GM21390 (cell line): ENCODE measurements at regions not wholly inside any gene's neighbourhood (a gene's known extent, or its start where the extent isn't known, plus 50 kb on each side); places are given as distances from the start of the nearest gene placed in this dataset.

Experiments
- ATAC-seq: cut with Tn5 transposase; IDR thresholded peaks from one replicate; pipeline ENCODE4 v1.9.1; 2021; ENCODE audit not compliant: unreplicated experiment

- no peak for ATAC-seq
These were observed 349.1 kb downstream of the LIG4 start for GRCh38 chr13:107866032-107866940.

GRCh38 chr13:107865643-107866031 lies 349.7 kb downstream of the LIG4 start:
- ATAC-seq: no peak

GRCh38 chr13:107865318-107865575 lies 350.1 kb downstream of the LIG4 start:
- ATAC-seq: no peak

- ATAC-seq: no peak
These were observed 350.6 kb downstream of the LIG4 start for GRCh38 chr13:107864543-107865317.

- ATAC-seq: no peak
These were observed 355.1 kb downstream of the LIG4 start for GRCh38 chr13:107860284-107860683.

GRCh38 chr13:107854880-107855279 lies 360.5 kb downstream of the LIG4 start:
- ATAC-seq: no peak

GRCh38 chr13:107852072-107852471 lies 363.3 kb downstream of the LIG4 start:
- no peak for ATAC-seq

- ATAC-seq: no peak
These were observed 363.7 kb downstream of the LIG4 start for GRCh38 chr13:107851670-107852069.

- no peak for ATAC-seq
These were observed 367.9 kb downstream of the LIG4 start for GRCh38 chr13:107847406-107847805.

GRCh38 chr13:107846642-107847041 lies 368.7 kb downstream of the LIG4 start:
- no peak for ATAC-seq

GRCh38 chr13:107845911-107846310 lies 369.4 kb downstream of the LIG4 start:
- ATAC-seq: no peak

- ATAC-seq: no peak
These were observed 371.7 kb downstream of the LIG4 start for GRCh38 chr13:107843681-107844080.

- no peak for ATAC-seq
These were observed 372.1 kb downstream of the LIG4 start for GRCh38 chr13:107843281-107843680.

- no peak for ATAC-seq
These were observed 372.7 kb downstream of the LIG4 start for GRCh38 chr13:107842562-107843180.

- ATAC-seq: no peak
These were observed 376.7 kb downstream of the LIG4 start for GRCh38 chr13:107838588-107839161.

GRCh38 chr13:107836685-107837084 lies 378.7 kb downstream of the LIG4 start:
- no peak for ATAC-seq

GRCh38 chr13:107835339-107836018 lies 379.9 kb downstream of the LIG4 start:
- ATAC-seq: peak; percentile 69

GRCh38 chr13:107834717-107835116 lies 380.6 kb downstream of the LIG4 start:
- no peak for ATAC-seq

- ATAC-seq: no peak
These were observed 381.1 kb downstream of the LIG4 start for GRCh38 chr13:107834281-107834680.

GRCh38 chr13:107832500-107833100 lies 382.7 kb downstream of the LIG4 start:
- ATAC-seq: no peak

GRCh38 chr13:107830804-107831203 lies 384.5 kb downstream of the LIG4 start:
- no peak for ATAC-seq
